SIG-M5 (cell line): ENCODE measurements at regions not wholly inside any gene's neighbourhood (a gene's known extent, or its start where the extent isn't known, plus 50 kb on each side); places are given as distances from the start of the nearest gene placed in this dataset.
"Not testable (repeated sequence)": the region's sequence is repeated elsewhere in the genome, so short reads cannot be mapped to it uniquely, and the experiment has no call there.

ENCODE experiments used
- DNase-seq: peaks from one replicate; lab custom pipeline; 2025; lab: John Stamatoyannopoulos, UW

DNA sequence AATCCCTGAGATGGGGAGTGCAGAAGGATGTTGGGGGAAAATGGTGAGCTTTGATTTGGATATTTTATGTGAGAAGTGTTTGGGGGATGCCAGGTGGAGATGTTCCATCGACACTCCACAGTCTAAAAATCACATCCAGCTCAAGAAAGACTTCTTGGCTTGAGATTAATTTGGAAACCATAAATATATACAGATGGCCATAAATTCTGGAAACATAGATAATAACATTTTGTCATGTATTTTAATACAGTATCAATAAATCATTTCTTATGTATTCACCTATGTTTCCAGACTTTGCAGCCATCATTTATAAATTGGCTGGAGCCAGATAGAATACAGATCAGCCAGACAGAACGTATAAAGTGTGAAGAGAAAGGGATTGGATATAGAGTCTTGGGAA is 245.5 kb upstream of the DDHD1 start:
- no peak for DNase-seq

DNA sequence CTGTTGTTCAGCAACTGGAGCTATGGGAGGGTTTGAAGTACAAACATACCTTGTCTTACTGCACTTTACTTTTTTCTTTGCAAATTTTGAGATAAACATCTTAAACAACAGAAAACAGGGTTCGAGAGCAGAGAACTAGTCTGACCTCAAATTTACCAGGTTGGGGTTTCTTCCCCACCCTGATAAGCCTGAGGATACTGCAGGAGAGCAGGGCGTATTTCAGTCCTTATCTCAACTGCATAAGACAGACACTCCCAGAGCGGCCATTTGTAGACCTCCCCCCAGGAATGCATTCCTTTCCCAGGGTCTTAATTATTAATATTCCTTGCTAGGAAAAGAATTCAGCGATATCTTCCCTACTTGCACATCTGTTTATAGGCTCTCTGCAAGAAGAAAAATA is 242.1 kb upstream of the DDHD1 start:
- DNase-seq, result not testable (repeated sequence)

DNA sequence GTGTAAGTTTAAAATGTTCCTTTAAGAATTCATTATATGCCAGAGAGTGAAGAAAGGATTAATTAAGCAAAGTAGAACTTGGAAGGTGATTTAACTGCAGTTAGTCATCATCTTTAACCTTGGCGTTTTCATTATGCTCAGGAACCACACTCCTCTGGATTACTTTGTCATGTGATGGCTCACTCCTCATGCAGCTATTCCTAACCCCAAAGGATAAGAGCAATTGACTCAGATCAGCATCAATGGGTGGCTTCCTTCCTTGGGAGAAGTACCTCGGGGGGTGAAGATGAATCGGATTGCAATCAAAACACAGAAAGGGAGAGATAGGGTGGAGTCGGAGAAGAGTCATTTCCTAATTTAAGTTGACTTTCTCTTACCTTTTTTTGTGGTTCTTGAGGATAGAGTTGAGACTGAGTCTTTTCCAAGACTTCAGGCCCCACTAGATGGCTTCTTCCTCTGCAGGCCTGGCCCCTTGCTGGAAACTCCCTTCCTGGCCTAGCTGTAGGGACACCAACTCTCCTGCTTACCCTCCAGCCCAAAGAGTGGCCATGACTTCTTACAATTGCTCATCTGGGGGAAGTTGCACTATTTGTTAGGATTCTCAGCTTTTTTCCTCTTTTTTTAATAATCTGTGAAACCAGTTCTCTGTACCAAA is 238.6 kb upstream of the DDHD1 start:
- DNase-seq, result no peak

DNA sequence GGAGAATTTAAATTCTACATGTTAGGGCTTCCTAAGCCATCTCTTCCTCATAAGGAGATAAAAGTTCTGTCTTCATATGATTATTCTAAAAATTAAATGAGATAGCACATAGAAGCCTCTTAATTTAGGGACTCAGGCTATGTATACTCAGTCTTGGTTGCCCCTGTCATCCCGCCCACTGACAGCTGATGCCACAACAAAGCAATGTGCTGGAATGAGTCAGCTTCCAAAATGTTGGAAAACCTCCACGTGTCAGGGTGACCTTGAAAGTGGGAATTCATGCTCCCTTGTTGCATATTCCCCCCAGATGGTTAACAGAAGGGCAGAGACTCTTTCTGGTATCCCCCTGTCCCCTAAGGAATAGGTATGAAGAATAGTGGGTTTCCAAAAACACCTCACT is 238.0 kb upstream of the DDHD1 start:
- DNase-seq, result no peak

DNA sequence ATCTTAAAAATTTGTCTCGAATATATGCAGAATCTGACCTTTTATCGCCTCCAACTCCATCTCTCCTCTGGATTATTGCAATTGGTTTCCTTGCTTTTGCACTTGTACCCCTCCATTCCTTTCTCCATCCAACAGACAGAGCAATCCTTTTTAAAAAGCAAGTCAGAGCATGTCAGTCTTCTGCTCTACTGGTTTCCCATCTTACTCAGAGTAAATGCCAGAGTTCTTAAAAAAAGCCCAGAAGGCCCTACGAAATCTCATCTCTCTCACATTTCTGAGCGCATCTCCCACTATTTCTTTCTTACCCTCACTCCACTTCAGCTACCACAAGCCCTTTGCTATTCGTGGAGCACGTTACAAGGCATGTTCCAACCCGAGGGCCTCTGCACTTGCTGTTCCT is 236.9 kb upstream of the DDHD1 start:
- DNase-seq, result no peak

DNA sequence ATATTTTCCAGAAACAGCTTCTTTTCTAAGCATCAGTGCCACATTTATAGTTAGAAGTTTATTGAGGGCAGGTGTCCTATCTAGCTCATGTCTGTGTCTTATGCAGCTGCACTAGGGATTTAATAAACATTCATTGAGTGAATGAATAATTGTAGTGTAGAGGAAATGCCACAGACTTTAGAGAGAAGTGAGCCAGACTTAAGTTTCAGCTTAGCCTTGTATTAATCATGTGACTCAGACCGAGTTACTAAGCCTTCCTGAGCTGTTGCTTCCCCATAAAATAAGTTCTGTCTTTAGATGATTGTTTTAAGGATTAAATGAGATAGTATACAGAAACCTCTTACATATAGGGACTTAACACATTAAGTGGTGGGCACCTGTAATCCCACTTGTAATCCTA is 236.1 kb upstream of the DDHD1 start:
- no peak for DNase-seq

DNA sequence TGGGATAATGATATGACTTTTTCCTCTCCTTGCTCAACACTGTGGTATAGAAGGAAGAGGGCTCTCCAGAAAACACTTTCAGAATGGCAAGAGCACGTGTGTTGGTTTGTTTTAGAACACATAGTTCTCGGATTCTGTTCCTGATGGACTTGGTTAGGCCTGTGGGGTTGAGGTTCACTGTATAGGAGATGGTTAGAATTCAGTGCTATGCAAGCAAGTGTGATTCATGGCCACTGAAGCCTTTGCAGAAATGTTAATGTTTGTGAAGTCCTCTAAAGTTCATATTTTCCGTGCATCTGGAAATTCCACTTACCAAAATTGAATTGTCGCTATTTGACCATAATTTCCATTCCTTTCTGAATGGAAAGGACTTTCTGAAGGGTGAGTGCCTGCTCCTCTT is 233.2 kb upstream of the DDHD1 start:
- no peak for DNase-seq

DNA sequence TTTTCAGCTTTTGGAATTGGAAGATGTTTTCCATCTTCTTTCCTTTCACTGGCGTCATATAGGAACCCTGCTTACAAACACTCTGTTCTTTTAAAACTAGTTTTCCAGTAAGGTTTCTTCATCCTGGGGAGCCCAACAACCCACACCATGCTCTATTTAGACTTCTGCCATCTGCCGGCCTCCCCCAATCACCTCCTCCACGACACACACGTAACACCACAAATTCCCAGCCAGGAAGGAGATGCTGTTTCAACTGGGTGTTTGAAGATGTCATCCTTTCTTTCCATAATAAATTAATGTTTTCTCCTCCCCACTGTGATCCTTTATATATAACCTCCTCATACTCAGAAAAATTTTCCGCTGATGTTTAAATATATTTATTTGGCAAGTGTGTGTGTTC is 231.4 kb upstream of the DDHD1 start:
- DNase-seq, result no peak

DNA sequence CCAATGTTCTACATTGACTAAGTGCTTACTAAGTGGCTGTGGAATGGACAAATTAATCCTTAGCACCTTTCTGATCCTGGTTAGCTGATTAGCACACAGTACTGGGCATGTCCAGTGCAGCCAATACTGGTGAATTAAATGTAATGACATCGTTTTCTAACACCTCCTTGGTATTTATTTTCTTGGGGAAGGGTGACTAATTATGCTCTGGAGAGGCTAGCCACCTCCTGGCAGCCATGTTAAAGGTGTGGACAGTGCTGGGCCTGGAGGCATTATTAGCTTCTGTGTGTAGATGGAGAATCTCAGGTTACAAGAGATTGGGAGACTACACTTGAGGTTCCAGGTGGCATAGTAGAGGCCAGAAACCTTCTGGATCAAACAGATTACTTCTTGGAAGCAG is 230.9 kb upstream of the DDHD1 start:
- DNase-seq, result no peak

DNA sequence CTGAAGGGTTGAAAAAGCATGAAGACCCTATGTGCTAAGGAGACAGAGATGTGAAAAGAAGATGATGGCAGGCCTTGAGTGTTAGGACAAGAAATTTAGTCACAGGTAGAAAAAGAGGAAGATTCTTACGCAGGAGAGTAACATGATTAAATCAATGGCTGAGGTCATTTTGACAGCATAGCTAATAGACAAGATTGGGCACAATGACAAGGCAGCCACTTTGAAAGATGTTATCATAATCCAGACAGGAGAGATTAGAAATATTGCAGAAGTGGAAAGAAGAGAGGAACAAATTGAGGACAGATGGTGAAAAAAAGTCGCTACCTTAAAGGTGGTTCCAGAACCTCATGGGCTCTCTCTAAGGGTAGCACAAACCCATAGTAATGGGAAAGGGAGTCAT is 228.8 kb upstream of the DDHD1 start:
- no peak for DNase-seq

DNA sequence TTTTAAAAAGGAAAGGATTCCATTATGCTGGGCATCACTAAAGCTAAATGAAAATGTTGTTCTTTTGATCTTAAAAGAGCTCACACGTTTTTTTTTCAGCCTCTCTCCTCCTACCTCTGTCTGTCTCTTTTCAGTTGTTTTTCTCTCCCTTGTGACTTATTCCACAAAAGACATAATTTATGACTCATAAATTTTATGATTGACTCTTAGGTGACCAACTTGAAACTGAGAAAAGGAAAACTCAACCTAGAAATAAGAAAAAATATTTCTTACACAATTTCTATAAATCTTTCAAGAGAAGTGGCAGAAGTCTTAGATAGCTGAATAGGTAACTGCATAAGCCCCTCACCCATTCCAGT is 227.7 kb upstream of the DDHD1 start:
- DNase-seq, result no peak

DNA sequence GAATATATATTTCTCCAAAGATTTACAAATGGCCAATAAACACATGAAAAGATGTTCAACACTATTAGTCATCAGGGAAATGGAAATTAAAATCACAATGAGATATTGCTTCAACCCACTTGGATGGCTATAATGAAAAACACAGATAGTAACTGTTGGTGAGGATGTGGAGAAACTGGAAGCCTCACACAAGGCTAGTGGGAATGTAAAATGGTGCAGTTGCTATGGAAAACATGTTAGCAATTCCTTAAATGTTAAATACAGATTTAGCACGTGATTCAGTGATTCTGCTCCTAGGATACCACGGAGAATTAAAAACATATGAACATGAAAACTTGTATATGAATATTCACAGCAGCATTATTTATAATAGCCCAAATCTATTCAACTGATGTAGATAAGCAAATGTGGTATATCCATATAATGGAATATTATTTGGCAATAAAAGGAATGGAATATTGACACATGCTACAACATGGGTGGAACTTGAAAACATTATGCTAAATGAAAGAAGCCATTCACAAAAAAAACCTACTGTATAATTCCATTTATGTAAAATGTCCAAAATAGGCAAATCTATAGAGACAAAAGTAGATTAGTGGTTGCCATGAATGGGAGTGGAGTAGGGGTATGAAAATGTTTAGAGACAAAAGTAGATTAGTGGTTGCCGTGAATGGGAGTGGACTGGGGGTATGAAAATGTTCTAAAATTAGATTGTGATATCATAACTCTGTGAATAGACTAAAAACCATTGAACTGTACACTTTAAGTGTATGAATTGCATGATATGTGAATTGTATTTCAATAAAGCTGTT is 227.1 kb upstream of the DDHD1 start:
- no peak for DNase-seq

DNA sequence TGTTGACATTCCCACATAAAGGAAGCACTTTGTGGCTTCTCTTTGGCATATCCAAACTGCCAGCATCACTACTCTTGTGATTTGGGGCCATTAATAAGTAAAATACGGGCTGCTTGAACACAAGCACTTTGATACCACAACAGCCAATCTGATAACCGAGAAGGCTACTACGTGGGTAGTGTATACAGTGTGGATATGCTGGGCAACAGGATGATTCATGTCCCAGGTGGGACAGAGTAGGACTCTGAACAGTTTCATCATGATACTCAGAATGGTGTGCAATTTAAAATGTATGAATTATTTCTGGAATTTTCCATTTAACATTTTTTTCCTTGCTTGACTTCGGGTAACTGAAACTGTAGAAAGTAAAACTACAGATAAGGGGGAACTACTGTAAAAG is 225.0 kb upstream of the DDHD1 start:
- DNase-seq, result no peak

DNA sequence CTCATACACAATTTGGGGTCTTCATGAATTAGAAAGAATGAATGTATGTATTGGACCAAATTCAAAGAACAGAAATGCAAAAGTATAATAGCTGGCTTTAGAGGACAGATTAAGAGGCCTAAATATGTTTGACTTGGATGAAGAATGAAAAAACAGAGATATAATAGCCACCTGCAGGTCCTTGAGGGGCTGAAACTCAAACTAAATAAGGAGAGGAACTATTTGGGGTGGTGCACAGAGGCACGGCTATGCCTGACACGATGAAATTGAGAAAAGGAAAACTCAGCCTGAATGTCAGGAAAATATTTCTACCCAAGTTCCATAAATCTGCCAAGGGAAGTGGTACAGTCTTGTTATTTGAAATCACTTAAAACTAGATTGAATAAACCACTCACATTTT is 222.9 kb upstream of the DDHD1 start:
- no peak for DNase-seq

DNA sequence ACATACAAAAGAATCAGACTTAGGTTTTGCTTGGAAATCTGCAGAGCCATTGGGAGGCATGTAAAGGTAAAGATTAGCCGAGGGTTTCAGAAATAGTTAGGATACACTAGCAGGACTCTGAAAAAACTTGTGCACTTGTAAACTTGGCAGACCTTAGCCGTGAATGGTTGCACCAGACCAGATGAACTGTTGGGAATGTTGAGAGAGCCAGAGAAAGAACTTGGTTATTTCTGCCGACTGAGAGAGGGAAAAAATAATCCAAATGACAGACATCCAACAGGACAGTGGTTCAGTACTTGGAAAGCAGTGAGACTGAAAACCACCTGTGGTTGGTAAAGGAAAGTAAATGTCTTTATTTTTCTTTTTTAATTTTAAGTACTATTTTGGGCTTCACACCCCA is 222.5 kb upstream of the DDHD1 start:
- DNase-seq, result no peak

DNA sequence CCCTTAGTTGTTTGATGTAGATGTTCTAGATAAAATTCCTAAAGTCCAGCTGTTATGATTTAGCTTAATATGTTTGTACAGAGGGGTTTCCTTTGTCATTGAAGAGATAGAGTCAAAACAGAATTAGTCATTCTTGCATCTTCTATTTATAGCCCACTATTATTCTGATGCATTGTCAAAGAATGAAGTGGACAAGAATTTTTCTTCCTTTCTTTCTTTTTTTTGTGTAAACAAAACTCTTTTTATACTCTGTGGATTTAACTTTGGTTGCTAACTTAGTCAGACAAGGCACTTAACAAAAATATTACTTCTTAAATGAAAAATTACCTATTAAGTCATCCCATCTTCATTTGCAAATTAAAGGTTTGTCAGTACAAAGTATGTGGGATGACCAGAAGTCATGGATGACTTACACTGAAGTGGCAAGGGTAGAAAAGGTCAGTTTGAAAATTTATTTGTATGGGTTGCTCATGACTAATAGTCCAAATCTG is 215.6 kb upstream of the DDHD1 start:
- no peak for DNase-seq

DNA sequence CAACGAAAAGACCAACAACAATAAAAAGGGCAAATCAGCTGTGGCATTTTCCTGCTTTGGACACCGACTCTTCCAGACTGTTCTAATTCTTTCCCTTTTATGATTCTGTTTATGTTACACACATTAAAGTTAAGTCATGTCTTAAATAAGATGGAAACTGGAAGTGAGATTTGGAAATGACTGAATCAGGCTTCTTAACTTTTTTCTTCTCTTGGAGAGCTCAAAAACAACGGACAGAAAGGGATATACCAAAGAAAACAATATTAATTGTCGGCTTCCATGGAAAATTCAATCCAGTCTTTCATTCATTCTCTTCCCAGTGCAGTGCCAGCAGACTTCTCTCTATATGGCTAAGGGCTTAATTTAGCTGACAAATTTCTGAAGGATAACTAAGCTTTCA is 214.9 kb upstream of the DDHD1 start:
- DNase-seq, result no peak

DNA sequence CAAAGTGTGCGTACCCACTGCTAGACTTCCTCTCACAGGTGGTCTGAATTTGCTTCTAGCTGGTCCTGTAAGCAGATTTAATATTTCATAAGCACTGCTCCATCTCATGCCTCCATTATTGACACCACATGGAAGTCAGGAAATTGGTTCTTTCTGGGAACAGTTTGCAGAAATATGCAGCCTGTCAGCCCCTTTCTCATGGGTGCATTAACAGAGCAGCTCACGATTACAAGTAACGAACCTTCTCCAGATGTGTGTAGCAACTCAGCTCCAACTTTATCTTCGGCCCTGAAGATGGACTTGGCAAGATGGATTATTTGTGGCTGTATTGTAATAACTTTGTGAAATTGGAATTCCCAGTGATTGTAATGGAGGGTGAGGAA is 214.5 kb upstream of the DDHD1 start:
- no peak for DNase-seq

DNA sequence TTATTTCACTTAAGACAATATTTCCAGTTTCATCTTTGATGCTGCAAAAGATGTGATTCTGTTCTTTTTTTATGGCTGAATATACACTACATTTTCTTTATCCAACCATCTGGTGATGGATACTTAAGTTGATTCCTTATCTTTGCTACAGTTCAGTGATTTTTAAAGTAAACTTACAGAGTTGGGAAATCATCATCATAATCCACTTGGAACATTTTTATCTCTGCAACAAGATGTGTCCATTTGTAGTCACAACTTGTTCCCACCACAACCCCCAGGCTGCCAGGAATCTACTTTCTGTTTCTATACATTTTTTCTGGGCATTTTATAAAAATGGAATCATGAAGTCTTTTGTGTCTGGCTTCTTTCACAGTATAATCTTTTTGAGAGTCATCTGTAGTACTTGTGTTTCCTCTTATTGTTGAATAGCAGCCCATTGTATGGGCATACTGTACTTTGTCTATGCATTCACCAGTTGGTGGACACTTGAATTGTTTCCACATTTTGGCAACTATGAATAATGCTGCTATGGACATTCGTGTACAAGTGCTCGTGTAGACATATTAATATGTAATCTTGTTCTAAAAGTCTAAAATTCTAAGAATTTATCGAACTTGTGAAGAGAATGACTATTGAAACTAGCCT is 212.5 kb upstream of the DDHD1 start:
- no peak for DNase-seq

DNA sequence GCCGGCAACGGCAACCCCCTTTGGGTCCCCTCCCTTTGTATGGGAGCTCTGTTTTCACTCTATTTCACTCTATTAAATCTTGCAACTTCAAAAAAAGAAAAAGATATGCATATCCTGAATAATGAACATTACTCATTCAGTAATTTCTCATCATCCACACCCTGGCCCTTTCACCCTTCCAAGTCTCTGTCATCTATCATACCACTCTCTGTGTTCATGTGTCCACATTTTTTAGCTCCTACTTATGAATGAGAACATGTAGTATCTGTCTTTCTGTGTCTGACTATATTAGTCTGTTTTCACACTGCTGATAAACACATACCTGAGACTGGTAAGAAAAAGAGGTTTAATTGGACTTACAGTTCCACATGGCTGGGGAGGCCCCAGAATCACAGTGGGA is 209.8 kb upstream of the DDHD1 start:
- not testable (repeated sequence) for DNase-seq

DNA sequence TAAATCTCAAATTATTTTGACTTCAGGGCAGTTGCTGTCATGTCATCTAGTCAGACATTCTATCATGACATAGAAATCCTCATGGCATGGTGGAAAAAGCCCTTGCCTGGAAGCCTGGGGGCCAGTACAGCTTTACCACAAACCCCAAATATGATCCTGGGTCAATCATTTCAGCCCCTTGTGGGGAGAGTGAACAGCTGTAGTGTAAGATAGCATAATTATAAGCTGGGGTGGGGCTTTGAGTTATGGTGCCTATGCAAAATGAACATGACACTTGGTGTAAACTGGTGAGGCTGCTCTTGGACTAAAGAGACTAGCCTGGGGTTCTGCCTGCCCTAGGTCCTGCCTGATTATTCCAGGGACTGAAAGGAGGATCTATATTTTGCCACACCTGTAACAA is 207.7 kb upstream of the DDHD1 start:
- no peak for DNase-seq

DNA sequence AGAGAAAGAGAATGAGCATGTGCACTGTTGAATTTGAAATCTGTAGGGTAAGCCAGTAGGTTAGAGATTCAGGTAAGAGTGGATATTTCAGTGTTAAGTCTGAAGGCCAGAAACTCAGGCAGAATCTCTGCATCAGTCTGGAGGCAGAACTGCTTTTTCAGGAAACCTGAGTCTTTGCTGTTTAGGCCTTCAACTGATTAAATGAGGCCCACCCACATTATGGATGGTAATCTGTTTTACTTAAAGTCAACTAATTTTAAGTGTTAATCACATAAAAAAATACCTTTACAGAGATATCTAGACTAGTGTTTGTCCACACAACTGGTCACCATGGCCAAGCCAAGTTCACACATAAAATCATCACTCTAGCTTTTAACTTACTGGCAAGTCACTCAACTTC is 205.0 kb upstream of the DDHD1 start:
- DNase-seq, result no peak

DNA sequence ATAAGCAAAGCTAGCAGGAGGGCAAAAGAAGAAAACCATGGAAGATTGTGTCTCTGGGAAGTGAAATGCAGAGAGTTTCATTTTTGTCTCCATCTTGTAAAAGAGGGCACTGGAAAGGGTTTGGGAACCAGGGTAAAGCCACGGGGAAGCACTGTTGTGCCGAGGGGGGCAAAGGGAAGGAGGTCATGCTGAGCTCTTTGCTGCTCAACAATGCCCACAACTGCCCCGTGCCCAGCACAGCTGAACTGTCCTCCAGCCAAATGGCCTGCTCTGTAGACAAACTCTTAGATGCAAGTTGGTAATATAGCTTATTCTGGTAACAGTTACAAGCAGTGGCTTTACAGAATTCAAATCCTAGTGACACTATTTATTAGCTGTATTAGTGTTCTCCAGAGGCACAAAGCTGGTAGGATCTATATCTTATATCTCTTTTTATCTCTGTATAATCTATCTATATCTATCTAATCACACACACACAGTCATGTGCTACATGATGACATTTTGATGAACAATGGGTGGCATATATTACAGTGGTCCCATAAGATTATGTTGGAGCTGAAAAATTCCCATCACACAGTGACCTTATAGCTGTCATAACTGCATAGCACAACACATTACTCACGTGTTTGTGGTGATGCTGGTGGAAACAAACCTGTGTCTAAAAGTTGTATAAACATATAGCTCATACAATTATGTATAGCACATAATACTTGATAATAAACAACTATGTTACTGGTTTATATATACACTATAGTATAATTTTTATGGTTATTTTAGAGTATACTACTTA is 203.4 kb upstream of the DDHD1 start:
- DNase-seq, result no peak
